ENCODE measurements at regions not wholly inside any gene's neighbourhood (a gene's known extent, or its start where the extent isn't known, plus 50 kb on each side); places are given as distances from the start of the nearest gene placed in this dataset.

- FAIRE-seq = no peak
- Histone ChIP-seq H3K4me1 (ENCODE audit: control insufficient read depth, extremely low read depth, insufficient read depth, low read length) (peaks cover 11% of the 10 kb centered on the region), H4K20me1 (ENCODE audit: control insufficient read depth, extremely low read depth, insufficient read depth, low read length) (no peaks in the 10 kb centered on the region), H2AFZ (ENCODE audit: control insufficient read depth, low read length) (no peak overlapping the region), H3K79me2 (ENCODE audit: control insufficient read depth, insufficient read depth, low read length) (no peaks in the 10 kb centered on the region), H3K27me3 (ENCODE audit: control insufficient read depth, extremely low read depth, insufficient read depth, low read length) (no peaks in the 10 kb centered on the region), H3K9me3 (ENCODE audit: control insufficient read depth, low read depth, low read length) (no peaks in the 10 kb centered on the region), H3K36me3 (ENCODE audit: control insufficient read depth in 2 of 2, extremely low read depth in 1 of 2, insufficient read depth in 2 of 2, low read length in 2 of 2) (no peaks in the 10 kb centered on the region), H3K27ac (ENCODE audit: control insufficient read depth, insufficient read depth, low read length) (no peak overlapping the region), H3K4me3 (ENCODE audit: control insufficient read depth in 2 of 3, extremely low read depth in 1 of 3, insufficient read depth in 2 of 3, low read depth in 1 of 3, low read length in 3 of 3) (no peak overlapping the region), H3K4me2 (ENCODE audit: control insufficient read depth, extremely low read depth, insufficient read depth, low read depth, low read length) (no peak overlapping the region), H3K9ac (ENCODE audit: control insufficient read depth, extremely low read depth, insufficient read depth, low read length) (no peak overlapping the region), H3K9me1 (ENCODE audit: control insufficient read depth, extremely low read depth, insufficient read depth, low read length) (no peaks in the 10 kb centered on the region)
- dilution Hi-C loops (cut with MboI; ENCODE audit: extremely low pct_ligation_motif_present, low sequenced_read_pairs) = no loop called here
- TF ChIP-seq EZH2 (IDR thresholded peaks at IDR 0.05; ENCODE audit: low read length) (no peak), CTCF (optimal IDR thresholded peaks at IDR 0.05 in 1 of 3, IDR thresholded peaks at IDR 0.05 in 1 of 3, conservative IDR thresholded peaks at IDR 0.05 in 1 of 3; ENCODE audit: extremely low read depth in 1 of 3, insufficient read depth in 2 of 3, low read length in 3 of 3) (no peak)
- no peak for DNase-seq (ENCODE audit: low read depth, low spot score)
Observed at GRCh38 chr3:73745526-73746191, 120.9 kb upstream of the PDZRN3 start.

DNA sequence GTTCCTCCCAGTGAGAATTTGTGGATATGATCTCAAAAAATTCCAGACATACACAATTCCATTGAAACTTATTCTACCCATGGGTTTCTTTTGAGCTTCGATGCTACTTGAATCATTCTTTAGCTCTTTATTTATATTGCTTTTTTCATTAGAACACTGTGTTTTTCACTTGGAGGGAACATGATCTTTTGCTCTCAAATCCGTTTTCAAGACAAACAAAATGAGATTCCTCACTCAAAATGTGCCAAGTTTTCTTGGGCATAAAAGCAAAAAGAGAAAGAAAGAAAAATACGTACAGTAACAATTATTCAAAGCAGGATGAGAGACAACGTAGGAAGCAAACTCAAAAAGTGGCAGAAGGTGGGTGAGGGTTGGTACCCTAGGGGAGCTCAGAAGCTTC, 118.8 kb upstream of the PDZRN3 start:
- Histone ChIP-seq H3K9ac (ENCODE audit: control insufficient read depth, extremely low read depth, insufficient read depth, low read length) (no peak overlapping the region), H2AFZ (ENCODE audit: control insufficient read depth, low read length) (no peak overlapping the region), H3K4me3 (ENCODE audit: control insufficient read depth in 2 of 3, extremely low read depth in 1 of 3, insufficient read depth in 2 of 3, low read depth in 1 of 3, low read length in 3 of 3) (no peak overlapping the region), H3K4me1 (ENCODE audit: control insufficient read depth, extremely low read depth, insufficient read depth, low read length) (peaks cover 11% of the 10 kb centered on the region), H3K36me3 (ENCODE audit: control insufficient read depth in 2 of 2, extremely low read depth in 1 of 2, insufficient read depth in 2 of 2, low read length in 2 of 2) (no peaks in the 10 kb centered on the region), H3K4me2 (ENCODE audit: control insufficient read depth, extremely low read depth, insufficient read depth, low read depth, low read length) (no peak overlapping the region), H3K79me2 (ENCODE audit: control insufficient read depth, insufficient read depth, low read length) (no peaks in the 10 kb centered on the region), H3K27me3 (ENCODE audit: control insufficient read depth, extremely low read depth, insufficient read depth, low read length) (no peaks in the 10 kb centered on the region), H3K27ac (ENCODE audit: control insufficient read depth, insufficient read depth, low read length) (no peak overlapping the region), H4K20me1 (ENCODE audit: control insufficient read depth, extremely low read depth, insufficient read depth, low read length) (no peaks in the 10 kb centered on the region), H3K9me1 (ENCODE audit: control insufficient read depth, extremely low read depth, insufficient read depth, low read length) (no peaks in the 10 kb centered on the region), H3K9me3 (ENCODE audit: control insufficient read depth, low read depth, low read length) (no peaks in the 10 kb centered on the region)
- no peak for DNase-seq (ENCODE audit: low read depth, low spot score)
- dilution Hi-C loops (cut with MboI; ENCODE audit: extremely low pct_ligation_motif_present, low sequenced_read_pairs) = no loop called here
- TF ChIP-seq EZH2 (IDR thresholded peaks at IDR 0.05; ENCODE audit: low read length) = no peak
- no peak for TF ChIP-seq CTCF (optimal IDR thresholded peaks at IDR 0.05 in 1 of 3, IDR thresholded peaks at IDR 0.05 in 1 of 3, conservative IDR thresholded peaks at IDR 0.05 in 1 of 3; ENCODE audit: extremely low read depth in 1 of 3, insufficient read depth in 2 of 3, low read length in 3 of 3)
- no peak for FAIRE-seq
